ENCODE measurements at regions not wholly inside any gene's neighbourhood (a gene's known extent, or its start where the extent isn't known, plus 50 kb on each side); places are given as distances from the start of the nearest gene placed in this dataset.

- no peak for DNase-seq
Measured at GRCh38 chr4:166498546-166498945, 625.5 kb downstream of the TLL1 start.

- DNase-seq, result peak in 2 of 4 experiments; percentile 40 to 57
Measured at GRCh38 chr4:166499820-166500219, 626.8 kb downstream of the TLL1 start.

- DNase-seq, result peak; percentile 2 to 18 (median 4)
Measured at GRCh38 chr4:166501941-166502382, 628.9 kb downstream of the TLL1 start.

GRCh38 chr4:166502660-166503059, 629.6 kb downstream of the TLL1 start:
- DNase-seq, result no peak

GRCh38 chr4:166506051-166506450, 633.0 kb downstream of the TLL1 start:
- no peak for DNase-seq

- no peak for DNase-seq
Measured at GRCh38 chr4:166512267-166512666, 639.2 kb downstream of the TLL1 start.

- DNase-seq, result no peak
Measured at GRCh38 chr4:166518315-166518714, 645.3 kb downstream of the TLL1 start.

GRCh38 chr4:166518776-166519175, 645.7 kb downstream of the TLL1 start:
- DNase-seq, result no peak

GRCh38 chr4:166519774-166520173, 646.7 kb downstream of the TLL1 start:
- DNase-seq, result no peak

- no peak for DNase-seq
Measured at GRCh38 chr4:166527500-166527899, 654.5 kb downstream of the TLL1 start.

GRCh38 chr4:166531703-166532102, 658.7 kb downstream of the TLL1 start:
- DNase-seq, result no peak

GRCh38 chr4:166535865-166536264, 662.8 kb downstream of the TLL1 start:
- no peak for DNase-seq

GRCh38 chr4:166538491-166539005, 665.5 kb downstream of the TLL1 start:
- DNase-seq, result no peak

GRCh38 chr4:166546009-166546408, 673.0 kb downstream of the TLL1 start:
- DNase-seq, result no peak

- no peak for DNase-seq
Measured at GRCh38 chr4:166577639-166578038, 656.7 kb downstream of the SPOCK3 start.

- DNase-seq, result no peak
Measured at GRCh38 chr4:166585491-166585890, 648.8 kb downstream of the SPOCK3 start.

GRCh38 chr4:166594326-166594946, 639.9 kb downstream of the SPOCK3 start:
- peak in 3 of 4 experiments; percentile 4 to 35 (median 31) for DNase-seq

GRCh38 chr4:166600264-166600663, 634.0 kb downstream of the SPOCK3 start:
- DNase-seq, result no peak

GRCh38 chr4:166602068-166602467, 632.2 kb downstream of the SPOCK3 start:
- no peak for DNase-seq

- DNase-seq, result no peak
Measured at GRCh38 chr4:166622425-166622977, 611.8 kb downstream of the SPOCK3 start.

GRCh38 chr4:166625018-166625637, 609.2 kb downstream of the SPOCK3 start:
- DNase-seq, result no peak

GRCh38 chr4:166628454-166628853, 605.8 kb downstream of the SPOCK3 start:
- DNase-seq, result no peak

GRCh38 chr4:166635367-166635766, 598.9 kb downstream of the SPOCK3 start:
- no peak for DNase-seq

- DNase-seq, result no peak
Measured at GRCh38 chr4:166637816-166638215, 596.5 kb downstream of the SPOCK3 start.

Measured in suppressor macrophage (primary cell).